Cardiac septum (tissue), 1 donor: ENCODE measurements at regions not wholly inside any gene's neighbourhood (a gene's known extent, or its start where the extent isn't known, plus 50 kb on each side); places are given as distances from the start of the nearest gene placed in this dataset.

Experiments used
- DNase-seq: peaks from one replicate; pipeline ENCODE4 v3.0.0-alpha.2; 2020; ENCODE audit warnings: low spot score
- intact Hi-C: fragments of 100-400 bp; cut with DNase I; formaldehyde crosslinking; loops from one replicate; pipeline ENCODE4 v1.14.0; 2022
- donor health status: DM: no; HTN: no; CAD: no.

DNA sequence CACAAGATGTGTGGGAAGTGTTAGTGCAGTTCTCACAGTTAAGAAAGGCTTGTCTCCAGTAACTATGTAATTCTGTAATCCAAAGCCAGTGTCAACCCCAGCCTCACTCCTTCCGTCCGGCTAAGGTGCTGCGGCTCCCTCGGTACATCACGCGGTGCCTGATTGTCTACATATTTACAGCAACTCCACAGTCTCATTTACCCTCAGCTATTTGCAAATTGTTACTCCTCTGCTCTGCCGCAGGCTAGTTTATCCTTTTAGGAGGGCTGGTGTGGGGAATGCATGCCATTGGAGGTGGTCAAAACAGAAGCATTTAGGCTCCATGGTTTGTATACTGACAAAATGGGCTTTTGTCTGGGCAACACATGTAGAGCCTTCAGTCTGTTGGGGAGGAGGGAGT is 358.3 kb downstream of the METTL15 start:
- DNase-seq = no peak
- intact Hi-C loops = no loop called here

DNA sequence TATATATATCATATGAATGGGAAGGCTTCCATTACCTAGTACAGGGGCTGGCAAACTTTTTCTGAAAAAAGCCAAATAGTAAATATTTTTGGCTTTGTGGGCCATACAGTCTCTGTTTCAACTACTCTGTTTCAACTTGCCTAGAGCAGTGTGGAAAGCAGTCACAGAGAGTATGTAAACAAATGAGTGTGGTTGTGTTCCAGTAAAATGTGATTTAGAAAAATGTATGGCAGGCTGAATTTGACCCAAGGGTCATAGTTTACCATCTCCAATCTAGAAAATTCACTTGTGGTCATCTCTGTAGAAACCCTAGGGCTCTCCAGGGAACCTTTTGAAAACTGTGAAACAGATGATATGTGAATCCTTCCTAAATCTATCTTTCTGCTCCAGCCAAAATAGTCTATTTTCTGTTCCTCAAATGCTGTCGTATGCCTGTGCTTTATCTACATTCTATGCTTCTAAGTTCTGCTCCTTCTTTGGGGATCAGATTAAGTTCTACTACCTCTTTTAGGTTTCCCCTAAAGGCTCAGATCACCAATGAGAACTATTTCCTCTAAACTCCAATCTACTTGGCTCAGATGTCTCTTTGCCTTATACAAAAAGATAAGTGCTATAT is 356.2 kb downstream of the METTL15 start:
- no peak for DNase-seq
- intact Hi-C loops = no loop called here

- intact Hi-C loops = no loop called here
These were observed 355.6 kb downstream of the METTL15 start for GRCh38 chr11:28463826-28464225.

GRCh38 chr11:28461846-28462245 is 353.7 kb downstream of the METTL15 start:
- DNase-seq = no peak
- intact Hi-C loops = no loop called here

More at GRCh38 chr11:28463826-28464225, 355.6 kb downstream of the METTL15 start:
- DNase-seq = no peak

DNA sequence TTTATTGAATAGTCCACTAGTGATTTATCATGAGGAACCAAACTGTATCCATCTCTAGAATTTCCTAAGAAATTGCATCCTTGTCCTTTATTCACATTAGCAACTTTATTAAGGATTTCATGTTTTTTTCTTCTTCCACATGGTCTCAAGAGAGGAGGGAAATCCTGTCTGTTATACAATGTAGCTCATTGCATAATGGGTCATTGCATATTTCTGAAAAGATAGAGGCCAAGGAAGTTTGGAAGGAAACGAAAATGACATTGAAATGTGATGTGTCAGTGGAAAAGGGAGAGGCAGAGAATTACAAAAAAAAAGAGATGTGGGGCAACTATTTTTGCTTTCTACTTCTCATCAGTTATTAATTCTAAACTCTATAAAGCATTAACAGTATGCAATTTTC is 353.1 kb downstream of the METTL15 start:
- intact Hi-C loops = no loop called here
- no peak for DNase-seq

- DNase-seq = no peak
- intact Hi-C loops = no loop called here
These were observed 352.2 kb downstream of the METTL15 start for GRCh38 chr11:28460348-28460747.

GRCh38 chr11:28459912-28460311 is 351.7 kb downstream of the METTL15 start:
- intact Hi-C loops = no loop called here
- DNase-seq = no peak

GRCh38 chr11:28457481-28458065 is 349.4 kb downstream of the METTL15 start:
- intact Hi-C loops = no loop called here
- no peak for DNase-seq

DNA sequence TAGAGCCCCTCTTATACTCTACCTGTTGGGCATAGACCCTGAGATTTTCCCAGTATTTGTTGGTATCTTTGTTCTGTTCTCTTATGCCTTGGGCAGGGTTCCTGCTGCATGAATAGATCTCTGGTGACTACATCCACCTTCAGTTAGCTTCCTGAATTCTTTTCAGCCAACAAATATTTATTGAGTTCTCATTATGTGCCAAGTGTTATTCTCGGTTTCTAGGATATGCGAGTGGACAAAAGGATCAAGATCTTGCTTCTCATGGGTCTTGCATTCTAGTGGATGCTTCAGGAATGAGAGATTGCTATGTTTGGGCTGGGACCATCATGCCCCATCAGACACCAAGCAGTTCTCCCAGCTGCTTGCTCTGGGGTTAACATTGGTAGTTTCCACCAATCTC is 340.0 kb downstream of the METTL15 start:
- DNase-seq = no peak
- intact Hi-C loops = no loop called here

GRCh38 chr11:28447226-28447625 is 339.0 kb downstream of the METTL15 start:
- DNase-seq = no peak
- intact Hi-C loops = no loop called here

DNA sequence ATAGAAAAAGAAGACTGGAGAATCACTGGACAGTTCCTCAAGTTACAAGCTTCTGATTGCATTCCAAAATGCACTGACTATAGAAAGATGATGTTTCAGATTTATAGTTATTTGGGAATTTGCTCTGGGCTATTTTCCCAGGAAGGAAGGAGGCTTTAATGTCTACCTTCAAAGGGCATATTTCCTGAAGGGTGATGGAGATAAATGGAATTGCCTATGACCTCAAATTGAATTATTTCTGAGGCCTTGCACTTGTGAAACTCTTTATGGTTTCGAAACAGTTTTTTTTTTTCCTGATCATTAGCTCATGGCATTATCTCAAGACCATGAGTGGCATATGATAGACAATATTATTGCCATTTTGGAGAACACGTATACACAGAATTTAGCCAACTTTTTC is 333.9 kb downstream of the METTL15 start:
- DNase-seq = no peak
- intact Hi-C loops = no loop called here

GRCh38 chr11:28439403-28439802 is 331.2 kb downstream of the METTL15 start:
- DNase-seq = no peak
- intact Hi-C loops = no loop called here

- intact Hi-C loops = no loop called here
- DNase-seq = no peak
These were observed 311.9 kb downstream of the METTL15 start for GRCh38 chr11:28420099-28420498.

- intact Hi-C loops = no loop called here
These were observed 309.6 kb downstream of the METTL15 start for GRCh38 chr11:28417601-28418323.

GRCh38 chr11:28412029-28412428 is 303.8 kb downstream of the METTL15 start:
- DNase-seq = no peak
- intact Hi-C loops = no loop called here

More at GRCh38 chr11:28417601-28418323, 309.6 kb downstream of the METTL15 start:
- DNase-seq = no peak

GRCh38 chr11:28401446-28401845 is 293.3 kb downstream of the METTL15 start:
- no peak for DNase-seq
- intact Hi-C loops = no loop called here

DNA sequence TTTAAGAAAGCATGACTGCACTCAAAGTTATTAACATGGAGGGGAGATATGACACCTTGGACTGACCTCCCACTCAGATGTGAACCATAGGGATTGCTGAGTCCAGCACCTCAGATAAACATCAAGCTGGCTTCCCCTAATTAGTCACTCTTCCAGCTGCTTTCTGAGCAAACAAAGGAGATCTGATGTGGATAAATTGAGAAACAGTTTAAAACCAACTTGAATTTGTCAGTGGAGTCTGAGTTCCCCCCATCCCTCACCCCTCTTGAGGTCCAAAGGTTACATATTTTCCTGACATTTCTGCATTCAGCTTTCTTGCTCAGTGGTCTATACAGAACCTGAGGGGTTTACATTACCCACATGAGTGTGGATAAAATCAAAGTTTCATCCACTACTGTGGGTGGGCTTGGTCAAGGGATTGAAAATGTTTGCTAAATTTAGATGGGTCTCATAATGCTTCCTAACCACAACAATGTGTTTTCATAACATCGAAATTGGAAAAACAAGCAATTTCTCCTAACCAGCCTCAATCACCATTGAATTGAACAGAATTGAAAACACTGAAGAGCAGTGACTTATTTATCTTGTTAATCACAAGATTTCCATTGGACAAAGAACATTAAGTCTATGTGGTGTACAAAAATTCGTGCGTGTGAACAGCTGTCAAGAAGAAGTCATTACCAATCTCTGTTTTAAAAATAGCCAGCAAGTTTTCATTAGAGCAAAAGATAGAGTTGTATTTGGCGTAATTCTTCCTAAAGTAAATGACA is 292.3 kb downstream of the METTL15 start:
- DNase-seq = no peak
- intact Hi-C loops = no loop called here

DNA sequence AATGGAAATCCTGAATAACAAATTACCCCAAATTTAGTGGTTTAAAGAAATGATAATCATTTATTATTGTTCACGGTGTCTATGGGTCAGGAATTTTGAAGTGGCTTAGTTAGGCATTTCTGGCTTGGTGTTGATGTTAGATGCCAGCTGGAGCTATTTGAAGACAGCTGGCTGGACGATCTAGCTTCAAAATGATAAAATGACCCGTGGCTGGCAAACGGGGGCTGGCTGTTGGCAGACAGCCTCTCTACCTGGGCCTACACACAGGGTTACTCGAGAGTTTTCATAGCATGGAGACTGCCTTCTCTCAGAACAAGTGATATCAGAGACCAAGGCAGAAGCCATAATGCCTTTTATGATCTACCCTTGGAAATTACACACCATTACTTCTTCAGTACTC is 285.2 kb downstream of the METTL15 start:
- intact Hi-C loops = no loop called here
- DNase-seq = no peak

DNA sequence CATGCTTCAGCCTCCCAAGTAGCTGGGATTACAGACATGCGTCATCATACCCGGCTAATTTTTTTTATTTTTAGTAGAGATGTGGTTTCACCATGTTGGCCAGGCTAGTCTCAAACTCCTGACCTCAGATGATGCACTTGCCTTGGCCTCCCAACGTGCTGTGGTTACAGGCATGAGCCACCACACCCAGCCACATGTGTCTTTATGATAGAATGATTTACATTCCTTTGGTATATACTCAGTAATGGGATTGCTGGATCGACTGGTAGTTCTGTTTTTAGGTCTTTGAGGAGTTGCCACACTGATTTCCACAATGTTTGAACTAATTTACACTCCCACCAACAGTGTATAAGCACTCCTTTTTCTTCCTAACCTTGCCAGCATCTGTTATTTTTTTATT is 276.2 kb downstream of the METTL15 start:
- no peak for DNase-seq
- intact Hi-C loops = no loop called here

GRCh38 chr11:28383456-28383855 is 275.3 kb downstream of the METTL15 start:
- intact Hi-C loops = no loop called here
- no peak for DNase-seq
